ENCODE measurements at regions not wholly inside any gene's neighbourhood (a gene's known extent, or its start where the extent isn't known, plus 50 kb on each side); places are given as distances from the start of the nearest gene placed in this dataset.

GRCh38 chr2:121818546-121818945 lies 63.1 kb downstream of the TSN start:
- no peak overlapping the region for H3K27ac ChIP-seq
- no peak for TF ChIP-seq CTCF (conservative IDR thresholded peaks at IDR 0.05)

- TF ChIP-seq CTCF (conservative IDR thresholded peaks at IDR 0.05): no peak
Observed at GRCh38 chr2:121819846-121820245, 64.4 kb downstream of the TSN start.

GRCh38 chr2:121821476-121822158 lies 66.2 kb downstream of the TSN start:
- TF ChIP-seq CTCF (conservative IDR thresholded peaks at IDR 0.05): no peak

More at GRCh38 chr2:121819846-121820245, 64.4 kb downstream of the TSN start:
- H3K27ac ChIP-seq: no peak overlapping the region

GRCh38 chr2:121824264-121824663 lies 68.8 kb downstream of the TSN start:
- H3K27ac ChIP-seq: no peak overlapping the region
- no peak for TF ChIP-seq CTCF (conservative IDR thresholded peaks at IDR 0.05)

More at GRCh38 chr2:121821476-121822158, 66.2 kb downstream of the TSN start:
- no peak overlapping the region for H3K27ac ChIP-seq

- TF ChIP-seq CTCF (conservative IDR thresholded peaks at IDR 0.05): no peak
- H3K27ac ChIP-seq: no peak overlapping the region
Observed at GRCh38 chr2:121825003-121825950, 69.8 kb downstream of the TSN start.

- no peak overlapping the region for H3K27ac ChIP-seq
- no peak for TF ChIP-seq CTCF (conservative IDR thresholded peaks at IDR 0.05)
Observed at GRCh38 chr2:121826036-121826435, 70.6 kb downstream of the TSN start.

GRCh38 chr2:121828281-121828731 lies 72.9 kb downstream of the TSN start:
- no peak overlapping the region for H3K27ac ChIP-seq
- TF ChIP-seq CTCF (conservative IDR thresholded peaks at IDR 0.05): no peak

All from VCaP (cell line).